PFSK-1 (cell line): ENCODE measurements at regions not wholly inside any gene's neighbourhood (a gene's known extent, or its start where the extent isn't known, plus 50 kb on each side); places are given as distances from the start of the nearest gene placed in this dataset.

ENCODE experiments used
- FOXP2 ChIP-seq: optimal IDR thresholded peaks from 2 replicates; pipeline ENCODE3; 2011; ENCODE audit warnings: borderline replicate concordance, control low read depth, inconsistent platforms; ENCODE audit not compliant: insufficient read depth; ENCODE audit errors: extremely low read length, extremely low read depth
- POLR2AphosphoS5 ChIP-seq: IDR thresholded peaks from 2 replicates; pipeline ENCODE4 v1.6.1; 2012; ENCODE audit warnings: low read depth, mild to moderate bottlenecking, control low read depth, low read length, moderate library complexity
- REST ChIP-seq, 2 experiments: IDR thresholded peaks; 2 replicates each; pipeline versions ENCODE4 v1.6.1 to v1.8.0; 2011 to 2012; ENCODE audit warnings: low read depth in 2 of 2, low read length in 2 of 2, control low read depth in 1 of 2, inconsistent platforms in 1 of 2, mild to moderate bottlenecking in 1 of 2, moderate library complexity in 1 of 2; ENCODE audit not compliant: insufficient read depth in 1 of 2
- SIN3A ChIP-seq: IDR thresholded peaks from 2 replicates; pipeline ENCODE4 v1.6.1; 2012; ENCODE audit warnings: mild to moderate bottlenecking, low read length, moderate library complexity, borderline replicate concordance; ENCODE audit not compliant: insufficient read depth
- TAF1 ChIP-seq: IDR thresholded peaks from 2 replicates; pipeline ENCODE4 v1.6.1; 2012; ENCODE audit warnings: low read length, control low read depth, borderline replicate concordance; ENCODE audit not compliant: insufficient read depth

- TF ChIP-seq SIN3A = no peak
- TF ChIP-seq FOXP2 = no peak
- TF ChIP-seq REST (IDR thresholded peaks at IDR 0.05; ENCODE audit: insufficient read depth in 1 of 2, low read depth in 2 of 2, low read length in 2 of 2) = no peak
- TF ChIP-seq TAF1 = no peak
- no peak for TF ChIP-seq POLR2AphosphoS5
Measured at GRCh38 chr5:96093340-96093739, 131.7 kb upstream of the ELL2 start.

DNA sequence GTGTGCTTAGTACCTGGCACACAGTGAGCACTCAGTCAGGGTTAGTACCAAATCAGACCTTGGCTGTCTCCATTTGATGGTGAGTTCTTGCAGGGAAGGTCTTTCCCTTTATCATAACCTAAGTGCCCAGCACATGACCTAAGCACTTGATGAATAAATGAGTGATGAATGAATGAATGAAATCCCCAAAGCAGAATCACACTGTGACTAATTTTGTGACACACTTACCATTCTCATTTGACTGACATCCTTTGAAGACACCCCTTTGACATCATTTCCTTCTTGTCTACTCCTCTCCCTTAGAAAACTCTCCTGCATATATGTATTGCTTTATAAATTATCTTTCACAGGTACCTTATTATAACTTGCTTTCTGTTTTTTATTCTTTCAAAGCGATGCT lies 130.2 kb upstream of the ELL2 start:
- TF ChIP-seq TAF1 = no peak

DNA sequence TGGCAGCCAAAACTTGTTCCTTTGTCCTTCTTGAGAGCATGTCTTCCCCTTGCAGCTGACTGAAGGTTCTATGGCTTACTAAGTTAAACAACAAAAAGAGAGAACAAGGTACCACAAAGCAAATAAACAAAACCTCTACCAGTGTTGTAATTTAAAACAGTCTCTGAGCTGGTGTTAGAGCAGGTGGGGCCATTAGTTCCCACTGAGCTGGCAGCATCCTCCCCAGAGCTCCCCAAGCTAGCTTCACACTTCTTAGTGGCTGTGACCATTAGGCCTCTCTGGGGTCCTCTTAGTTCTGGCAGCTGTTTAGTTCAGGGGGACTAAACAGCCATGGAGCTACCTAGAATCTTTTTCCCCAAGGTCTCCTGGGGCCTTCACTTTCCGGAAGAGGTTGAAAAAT lies 128.6 kb upstream of the ELL2 start:
- TF ChIP-seq REST (IDR thresholded peaks at IDR 0.05; ENCODE audit: insufficient read depth in 1 of 2, low read depth in 2 of 2, low read length in 2 of 2) (no peak), TAF1 (no peak)

DNA sequence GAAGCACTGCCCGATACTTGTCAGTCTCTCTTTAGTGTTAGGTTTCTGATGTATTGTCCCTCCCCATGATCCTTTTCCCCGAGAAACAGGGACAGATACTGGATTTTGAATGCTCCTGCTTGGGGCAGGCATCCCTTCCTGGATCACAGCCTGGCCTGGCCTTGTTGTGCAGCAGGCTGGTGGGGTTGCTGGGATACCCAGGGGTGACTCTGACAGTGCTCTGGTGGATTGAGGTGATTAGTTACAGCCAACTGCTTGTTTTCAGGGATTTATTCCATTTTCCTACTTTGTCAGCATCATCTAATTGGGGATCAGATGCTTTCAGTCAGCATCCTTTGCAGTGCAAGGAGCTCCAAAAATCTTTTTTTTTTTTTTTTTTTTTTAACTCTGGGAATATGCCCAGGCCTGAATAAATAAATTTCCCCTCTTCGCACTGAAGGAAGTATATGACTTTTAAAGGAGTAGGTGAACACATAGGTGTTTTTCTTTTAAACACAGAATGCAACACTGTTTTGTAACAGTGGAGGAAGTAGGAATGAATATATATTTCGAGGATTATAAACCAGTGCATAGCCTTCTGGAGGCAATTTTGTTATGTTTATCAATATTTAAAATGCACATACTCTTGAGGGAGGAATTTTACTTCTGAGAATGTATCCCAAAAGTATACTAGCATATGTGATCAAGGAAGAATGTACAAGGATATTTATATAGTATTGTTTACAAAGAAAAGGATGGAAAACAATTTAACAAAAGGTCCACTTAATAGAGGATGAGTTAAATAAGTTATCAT lies 127.3 kb upstream of the ELL2 start:
- TF ChIP-seq FOXP2 = no peak
- no peak for TF ChIP-seq REST (IDR thresholded peaks at IDR 0.05; ENCODE audit: insufficient read depth in 1 of 2, low read depth in 2 of 2, low read length in 2 of 2)
- no peak for TF ChIP-seq SIN3A
- no peak for TF ChIP-seq TAF1
- no peak for TF ChIP-seq POLR2AphosphoS5

GRCh38 chr5:96087939-96088338 lies 126.3 kb upstream of the ELL2 start:
- no peak for TF ChIP-seq FOXP2
- no peak for TF ChIP-seq REST (IDR thresholded peaks at IDR 0.05; ENCODE audit: insufficient read depth in 1 of 2, low read depth in 2 of 2, low read length in 2 of 2)
